T-cell (primary cell): ENCODE measurements at regions not wholly inside any gene's neighbourhood (a gene's known extent, or its start where the extent isn't known, plus 50 kb on each side); places are given as distances from the start of the nearest gene placed in this dataset.

Experiments
- ATAC-seq, 4 experiments: fragments of 200-7000 bp in 3 of 4; fragments of 150-1000 bp in 1 of 4; cut with Tn5 transposase; replicated peaks in 1 of 4; 1 replicate in 3 of 4; 2 replicates in 1 of 4; pipeline ENCODE4 v1.10.0; 2021; ENCODE audit warnings: moderate library complexity in 3 of 4, mild to moderate bottlenecking in 2 of 4, moderate number of reproducible peaks in 1 of 4
- CTCF ChIA-PET, 2 donors: fragments of 300-600 bp; sonication (Branson Sonifier 250); formaldehyde crosslinking; loops; one replicate each; lab custom pipeline; 2022; ENCODE audit warnings: antibody characterized with exemption in 2 of 2; lab: Charles Lee
- POLR2A ChIA-PET, 2 donors: fragments of 300-600 bp; sonication (Branson Sonifier 250); formaldehyde crosslinking; loops; one replicate each; lab custom pipeline; 2022; ENCODE audit warnings: antibody characterized with exemption in 2 of 2; lab: Charles Lee
- DNase-seq, 35 experiments: peaks; one replicate each; pipeline versions ENCODE4 v3.0.0 to v3.0.0-alpha.2; 2013 to 2023
- H3K27ac ChIP-seq: one replicate; pipeline ENCODE4 v1.5.1; 2013; ENCODE audit warnings: low read length
- H3K27me3 ChIP-seq, 2 experiments: replicated peaks in 1 of 2; 1 replicate in 1 of 2; 2 replicates in 1 of 2; pipeline versions ENCODE4 v1.6.1 to v1.7.0; 2013; ENCODE audit warnings: low read length in 1 of 2, mixed read lengths in 1 of 2; ENCODE audit not compliant: control insufficient read depth in 2 of 2, insufficient read depth in 2 of 2; ENCODE audit errors: extremely low read depth in 1 of 2
- H3K36me3 ChIP-seq, 2 donors: 1 replicate in 1 of 2; 2 replicates in 1 of 2; pipeline versions ENCODE4 v1.6.1 to v1.7.0; 2013; ENCODE audit warnings: low read length in 1 of 2; ENCODE audit not compliant: control insufficient read depth in 2 of 2, insufficient read depth in 1 of 2; ENCODE audit errors: extremely low read depth in 1 of 2
- H3K4me1 ChIP-seq, 2 experiments: 1 replicate in 1 of 2; 2 replicates in 1 of 2; pipeline versions ENCODE4 v1.6.1 to v1.7.0; 2013; ENCODE audit warnings: low read length in 2 of 2, mixed read lengths in 1 of 2; ENCODE audit not compliant: insufficient read depth in 2 of 2, control insufficient read depth in 1 of 2; ENCODE audit errors: extremely low read depth in 1 of 2
- H3K4me3 ChIP-seq, 2 donors: 1 replicate in 1 of 2; 2 replicates in 1 of 2; pipeline versions ENCODE4 v1.5.1 to v1.7.0; 2013; ENCODE audit warnings: mild to moderate bottlenecking in 2 of 2, low read length in 1 of 2, moderate library complexity in 1 of 2; ENCODE audit not compliant: control insufficient read depth in 1 of 2; ENCODE audit errors: extremely low read depth in 1 of 2
- H3K9me3 ChIP-seq: 2 replicates; pipeline ENCODE4 v1.7.0; 2013
- H3K27ac Mint-ChIP-seq, 2 donors: one replicate each; pipeline ENCODE4 v1.8.0; 2020 to 2021; ENCODE audit warnings: mild to moderate bottlenecking in 2 of 2, mixed read lengths in 2 of 2
- H3K27me3 Mint-ChIP-seq, 2 donors: one replicate each; pipeline ENCODE4 v1.8.0; 2021 to 2022; ENCODE audit warnings: mixed read lengths in 2 of 2
- H3K36me3 Mint-ChIP-seq: one replicate; pipeline ENCODE4 v1.8.0; 2021; ENCODE audit warnings: mixed read lengths
- H3K4me1 Mint-ChIP-seq, 3 donors: one replicate each; pipeline ENCODE4 v1.8.0; 2020 to 2022; ENCODE audit warnings: mixed read lengths in 3 of 3, mild to moderate bottlenecking in 1 of 3
- H3K4me3 Mint-ChIP-seq, 3 donors: one replicate each; pipeline ENCODE4 v1.8.0; 2020 to 2022; ENCODE audit warnings: mild to moderate bottlenecking in 3 of 3, mixed read lengths in 3 of 3, moderate library complexity in 3 of 3
- H3K9me3 Mint-ChIP-seq, 3 donors: one replicate each; pipeline ENCODE4 v1.8.0; 2020 to 2022; ENCODE audit warnings: mixed read lengths in 3 of 3
- WGBS: methylation state at CpG from one replicate; pipeline ENCODE4 v1.1.5; 2013; ENCODE audit warnings: missing lambda C conversion rate; ENCODE audit not compliant: insufficient coverage; 5-methylcytosine and 5-hydroxymethylcytosine counted together

DNA sequence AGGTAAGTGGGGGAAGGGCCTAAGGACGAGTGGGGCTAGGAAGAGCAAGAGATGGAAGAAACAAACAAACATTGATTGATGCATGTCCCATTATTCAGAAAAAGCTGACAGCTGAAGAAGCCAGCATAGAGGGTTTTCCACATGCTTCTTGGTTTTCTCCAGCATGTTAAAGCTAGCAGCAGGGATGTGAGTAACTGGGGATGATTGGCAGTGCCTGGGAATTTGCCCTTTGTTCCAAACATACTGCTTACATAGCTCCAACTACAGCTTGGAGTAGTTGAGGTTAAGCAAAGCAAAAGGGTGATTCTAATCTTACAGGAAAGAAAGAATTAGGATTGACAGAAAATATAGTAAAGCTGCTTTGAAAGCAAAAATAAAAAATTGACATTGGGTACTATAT is 68.0 kb upstream of the IFNG-AS1 start:
- Mint-ChIP-seq H3K27ac (no peak overlapping the region), H3K9me3 (no peaks in the 10 kb centered on the region), H3K4me3 (no peak overlapping the region), H3K36me3 (no peaks in the 10 kb centered on the region), H3K4me1 (peaks cover 5 to 17% (median 15%) of the 10 kb centered on the region in 3 donors), H3K27me3 (no peaks in the 10 kb centered on the region)
- ATAC-seq (no peak), DNase-seq (no peak)
- Histone ChIP-seq H3K27ac (no peak overlapping the region), H3K4me1 (peaks cover 0 to 5% of the 10 kb centered on the region in 2 experiments), H3K36me3 (no peaks in the 10 kb centered on the region), H3K9me3 (no peaks in the 10 kb centered on the region), H3K4me3 (no peak overlapping the region), H3K27me3 (no peaks in the 10 kb centered on the region)
- WGBS, result 43% methylated on average over 1 of the region's 1 CpG
- ChIA-PET POLR2A (no interaction called here), CTCF (interaction anchor here (1.0 to 1.2 kb wide), 2 partner anchors 22 kb away, joined by 3 to 4 read pairs; no protein-coding TSS in a partner anchor)

DNA sequence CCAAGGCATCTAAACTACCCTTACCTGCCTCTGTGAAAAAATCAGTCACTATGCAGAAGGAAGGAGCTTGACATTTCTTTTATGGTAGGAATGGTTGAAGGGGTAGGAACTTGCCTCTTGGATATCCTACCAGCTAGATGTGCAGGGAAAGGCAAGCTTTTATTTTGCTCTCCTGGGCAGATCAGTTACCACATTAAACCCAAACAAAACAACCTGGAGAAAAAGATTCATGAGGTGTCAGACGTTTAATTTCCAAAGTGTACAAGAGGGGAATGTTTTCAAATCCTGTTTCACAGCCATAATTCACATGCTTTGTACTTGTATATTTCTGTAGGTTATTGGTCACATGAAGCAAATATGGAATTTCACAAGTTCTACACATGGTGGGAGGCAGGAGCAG is 67.0 kb upstream of the IFNG-AS1 start:
- Histone ChIP-seq H3K36me3 (no peaks in the 10 kb centered on the region), H3K27me3 (no peaks in the 10 kb centered on the region), H3K4me1 (peaks cover 0 to 5% of the 10 kb centered on the region in 2 experiments), H3K9me3 (no peaks in the 10 kb centered on the region), H3K27ac (no peak overlapping the region), H3K4me3 (no peak overlapping the region)
- H3K4me3 Mint-ChIP-seq, result no peak overlapping the region
- ATAC-seq (no peak), DNase-seq (no peak)
- no peaks in the 10 kb centered on the region for H3K9me3 Mint-ChIP-seq
- CTCF ChIA-PET, result no interaction called here
- no CpG with 5 or more reads among the region's 1 CpG for WGBS
- no peaks in the 10 kb centered on the region for H3K36me3 Mint-ChIP-seq
- POLR2A ChIA-PET, result interaction anchor here in 1 of 2 donors (0.6 kb wide), 1 partner anchor 881 kb away, joined by 8 read pairs; no protein-coding TSS in a partner anchor
- H3K27me3 Mint-ChIP-seq, result no peaks in the 10 kb centered on the region
- no peak overlapping the region for H3K27ac Mint-ChIP-seq
- peaks cover 5 to 17% (median 15%) of the 10 kb centered on the region in 3 donors for H3K4me1 Mint-ChIP-seq

DNA sequence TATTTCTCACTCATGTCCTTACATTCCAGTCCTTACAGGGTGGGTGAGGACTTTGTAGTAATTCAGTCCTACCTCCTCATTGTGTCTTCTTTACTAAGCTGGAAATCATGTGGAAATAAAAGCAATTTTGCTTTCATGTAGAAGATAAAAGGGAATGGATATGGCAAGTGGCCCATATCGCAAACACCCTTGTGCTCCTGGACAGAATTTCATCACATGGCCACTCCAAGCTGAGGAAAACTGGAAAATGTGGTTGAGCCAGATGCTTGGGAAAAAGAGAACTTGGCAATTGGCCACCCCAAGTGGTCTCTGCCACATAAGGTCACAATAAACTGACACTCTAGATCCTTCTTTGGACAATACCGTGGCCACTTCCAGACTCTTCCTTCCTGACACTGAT is 64.2 kb upstream of the IFNG-AS1 start:
- H3K27ac ChIP-seq, result no peak overlapping the region
- CTCF ChIA-PET, result interaction anchor here in 1 of 2 donors (0.7 to 1.0 kb wide), 2 partner anchors 15 to 569 kb away, joined by 4 to 6 read pairs; no protein-coding TSS in a partner anchor
- H3K36me3 ChIP-seq, result no peaks in the 10 kb centered on the region
- Mint-ChIP-seq H3K9me3 (no peaks in the 10 kb centered on the region), H3K36me3 (no peaks in the 10 kb centered on the region), H3K27me3 (no peaks in the 10 kb centered on the region), H3K27ac (no peak overlapping the region), H3K4me1 (peaks cover 5 to 17% (median 12%) of the 10 kb centered on the region in 3 donors), H3K4me3 (no peak overlapping the region)
- no peaks in the 10 kb centered on the region for H3K27me3 ChIP-seq
- peaks cover 0 to 5% of the 10 kb centered on the region in 2 experiments for H3K4me1 ChIP-seq
- H3K9me3 ChIP-seq, result no peaks in the 10 kb centered on the region
- no peak overlapping the region for H3K4me3 ChIP-seq
- POLR2A ChIA-PET, result interaction anchor here (0.6 kb wide), 2 partner anchors 35 to 193 kb away, joined by 3 read pairs; no protein-coding TSS in a partner anchor
- no peak for DNase-seq
- ATAC-seq, result no peak
- WGBS, result 86% methylated on average over 1 of the region's 2 CpGs

DNA sequence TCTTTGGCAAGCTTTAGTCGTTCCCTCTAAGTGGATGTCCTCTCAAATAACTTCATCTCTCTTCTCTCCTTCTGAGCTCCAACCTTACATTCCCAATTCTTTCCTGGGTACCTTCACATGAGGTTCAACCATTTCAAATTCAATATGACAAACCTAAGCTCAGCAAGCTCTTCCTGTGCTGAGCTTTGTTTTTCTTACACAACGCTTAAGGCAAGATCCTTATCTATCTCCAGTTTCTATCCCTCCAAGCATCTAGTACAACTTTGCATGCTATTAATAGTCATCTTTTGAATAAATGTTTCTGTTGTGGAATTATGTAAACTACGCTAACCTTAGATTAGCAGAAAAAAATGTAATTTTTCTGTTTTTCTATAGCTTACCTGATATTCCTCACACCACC is 63.7 kb upstream of the IFNG-AS1 start:
- POLR2A ChIA-PET, result interaction anchor here (0.6 kb wide), 2 partner anchors 35 to 193 kb away, joined by 3 read pairs; no protein-coding TSS in a partner anchor
- H3K4me3 Mint-ChIP-seq, result no peak overlapping the region
- H3K36me3 Mint-ChIP-seq, result no peaks in the 10 kb centered on the region

DNA sequence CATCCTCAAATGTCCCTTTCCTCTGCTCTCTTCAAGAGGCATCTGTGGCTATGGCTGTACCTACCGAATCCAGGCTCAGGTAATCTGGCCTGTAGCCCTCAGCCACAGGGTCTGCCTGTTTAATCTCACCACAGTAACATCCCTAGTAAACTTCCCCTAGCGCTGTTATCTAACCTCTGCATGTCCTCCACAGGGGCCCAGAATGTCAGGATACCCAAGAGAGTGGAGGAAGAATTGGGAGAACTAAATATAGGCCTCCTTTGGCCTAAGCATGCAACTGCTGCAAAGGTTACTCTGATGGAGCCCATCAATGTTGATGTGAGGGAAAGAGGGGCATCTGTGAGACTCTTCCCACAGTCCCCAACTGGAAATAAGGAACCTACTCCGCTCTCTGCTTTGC is 63.2 kb upstream of the IFNG-AS1 start:
- Histone ChIP-seq H3K36me3 (no peaks in the 10 kb centered on the region), H3K27ac (no peak overlapping the region), H3K9me3 (no peaks in the 10 kb centered on the region), H3K27me3 (no peaks in the 10 kb centered on the region), H3K4me1 (peaks cover 0 to 5% of the 10 kb centered on the region in 2 experiments), H3K4me3 (no peak overlapping the region)
- H3K36me3 Mint-ChIP-seq, result no peaks in the 10 kb centered on the region
- H3K9me3 Mint-ChIP-seq, result no peaks in the 10 kb centered on the region
- WGBS, result 100% methylated on average over 2 of the region's 3 CpGs
- ChIA-PET CTCF (interaction anchor here in 1 of 2 donors (1.0 kb wide), 1 partner anchor 14 kb away, joined by 4 read pairs; no protein-coding TSS in a partner anchor), POLR2A (no interaction called here)
- H3K4me3 Mint-ChIP-seq, result no peak overlapping the region
- ATAC-seq (no peak), DNase-seq (no peak)
- H3K4me1 Mint-ChIP-seq, result peaks cover 5 to 12% (median 9%) of the 10 kb centered on the region in 3 donors
- no peak overlapping the region for H3K27ac Mint-ChIP-seq
- no peaks in the 10 kb centered on the region for H3K27me3 Mint-ChIP-seq

More for the DNA sequence above, 63.7 kb upstream of the IFNG-AS1 start:
- no peaks in the 10 kb centered on the region for H3K27me3 ChIP-seq
- peaks cover 0 to 5% of the 10 kb centered on the region in 2 experiments for H3K4me1 ChIP-seq
- CTCF ChIA-PET, result interaction anchor here in 1 of 2 donors (0.7 to 1.0 kb wide), 2 partner anchors 15 to 569 kb away, joined by 4 to 6 read pairs; no protein-coding TSS in a partner anchor
- 86% methylated on average over 1 of the region's 3 CpGs for WGBS
- DNase-seq (no peak), ATAC-seq (no peak)
- H3K4me3 ChIP-seq, result no peak overlapping the region
- H3K9me3 Mint-ChIP-seq, result no peaks in the 10 kb centered on the region
- H3K27ac Mint-ChIP-seq, result no peak overlapping the region
- H3K4me1 Mint-ChIP-seq, result peaks cover 5 to 17% (median 10%) of the 10 kb centered on the region in 3 donors
- no peaks in the 10 kb centered on the region for H3K36me3 ChIP-seq
- no peaks in the 10 kb centered on the region for H3K27me3 Mint-ChIP-seq
- H3K9me3 ChIP-seq, result no peaks in the 10 kb centered on the region
- H3K27ac ChIP-seq, result no peak overlapping the region

DNA sequence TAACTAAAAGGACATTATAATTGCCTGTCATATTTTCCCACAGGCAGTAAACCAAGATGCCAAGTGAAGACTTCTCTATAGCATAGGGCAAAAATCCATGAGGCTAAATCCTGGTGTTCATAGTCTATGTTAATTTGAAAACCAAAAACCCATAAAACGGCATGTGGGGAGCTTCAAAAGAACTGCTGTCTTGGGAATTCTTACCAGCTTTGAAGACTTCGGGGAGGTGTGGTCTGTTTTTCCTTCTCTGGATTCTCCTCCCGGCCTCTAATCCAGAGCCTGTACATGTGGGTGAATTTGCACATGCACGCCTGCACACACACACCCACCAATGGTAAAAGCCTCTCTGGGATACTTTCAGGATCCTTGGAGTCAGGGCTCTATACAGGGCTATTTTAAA is 61.9 kb upstream of the IFNG-AS1 start:
- ChIA-PET POLR2A (interaction anchor here in 1 of 2 donors (0.7 kb wide), 1 partner anchor 475 kb away, joined by 4 read pairs; no protein-coding TSS in a partner anchor), CTCF (no interaction called here)
- Mint-ChIP-seq H3K9me3 (no peaks in the 10 kb centered on the region), H3K4me3 (no peak overlapping the region), H3K27me3 (peaks cover 0 to 5% of the 10 kb centered on the region in 2 donors), H3K36me3 (no peaks in the 10 kb centered on the region), H3K4me1 (peaks cover 5 to 12% (median 9%) of the 10 kb centered on the region in 3 donors), H3K27ac (no peak overlapping the region)
- H3K4me1 ChIP-seq, result peaks cover 0 to 5% of the 10 kb centered on the region in 2 experiments
- no peak overlapping the region for H3K4me3 ChIP-seq
- WGBS, result no CpG with 5 or more reads among the region's 4 CpGs
- H3K36me3 ChIP-seq, result no peaks in the 10 kb centered on the region
- H3K27ac ChIP-seq, result no peak overlapping the region
- no peak for DNase-seq
- no peaks in the 10 kb centered on the region for H3K9me3 ChIP-seq
- no peak for ATAC-seq
- no peaks in the 10 kb centered on the region for H3K27me3 ChIP-seq
